GM12878 (cell line): ENCODE measurements at regions not wholly inside any gene's neighbourhood (a gene's known extent, or its start where the extent isn't known, plus 50 kb on each side); places are given as distances from the start of the nearest gene placed in this dataset.

Experiments
- ATAC-seq: fragments of 200-7000 bp; cut with Tn5 transposase; 3 replicates; pipeline ENCODE4 v1.9.1; 2020; ENCODE audit warnings: mild to moderate bottlenecking, moderate library complexity
- BruUV-seq: library from RNA; stranded (reverse); fragments of 400-500 nt; replicated peaks from 2 replicates; lab custom pipeline; 2021; lab: Mats Ljungman, UMichigan
- CTCF ChIA-PET: fragments of 300-600 bp; sonication (Branson Sonifier 250); formaldehyde crosslinking; extraction: SDS; loops from one replicate; lab custom pipeline; 2021; ENCODE audit warnings: inconsistent platforms; lab: Yijun Ruan, JAX
- POLR2A ChIA-PET: fragments of 350-600 bp; formaldehyde crosslinking; extraction: SDS; loops from one replicate; lab custom pipeline; 2021; ENCODE audit warnings: inconsistent platforms; lab: Charles Lee
- RAD21 ChIA-PET: fragments of 300-600 bp; sonication (Branson Sonifier 250); formaldehyde crosslinking; loops from one replicate; lab custom pipeline; 2023; ENCODE audit warnings: antibody characterized with exemption; ENCODE audit not compliant: unreplicated experiment; lab: Charles Lee
- SMC1A ChIA-PET: fragments of 300-600 bp; sonication (Branson Sonifier 250); formaldehyde crosslinking; loops from one replicate; lab custom pipeline; 2023; ENCODE audit not compliant: unreplicated experiment, uncharacterized antibody; lab: Charles Lee
- DNase-seq: peaks from one replicate; pipeline ENCODE4 v3.0.0-alpha.2; 2011; ENCODE audit warnings: low read depth, low spot score
- FAIRE-seq: peaks from 3 replicates; lab custom pipeline; 2011; peaks lifted over from hg19 to GRCh38; lab: Jason Lieb, UNC
- H2AFZ ChIP-seq: 2 replicates; pipeline ENCODE4 v1.6.0; 2011; ENCODE audit warnings: low read depth, low read length, control low read depth; ENCODE audit not compliant: control insufficient read depth
- H3K27ac ChIP-seq: 2 replicates; pipeline ENCODE4 v1.5.1; 2011; ENCODE audit warnings: control low read depth; ENCODE audit not compliant: control insufficient read depth, insufficient read depth
- H3K27me3 ChIP-seq, 2 experiments: replicated peaks in 1 of 2; 2 replicates each; pipeline versions ENCODE4 v1.6.0 to v1.6.1; 2011; ENCODE audit warnings: low read length in 1 of 2; ENCODE audit not compliant: control insufficient read depth in 2 of 2, insufficient read depth in 2 of 2
- H3K36me3 ChIP-seq, 2 experiments: 2 replicates each; pipeline ENCODE4 v1.5.1; 2011; ENCODE audit warnings: low read length in 1 of 2; ENCODE audit not compliant: control insufficient read depth in 2 of 2, insufficient read depth in 2 of 2
- H3K4me1 ChIP-seq: 2 replicates; pipeline ENCODE4 v1.6.1; 2011; ENCODE audit warnings: mild to moderate bottlenecking, low read length, moderate library complexity, mixed read lengths; ENCODE audit not compliant: control insufficient read depth, insufficient read depth
- H3K4me2 ChIP-seq: 2 replicates; pipeline ENCODE4 v1.6.0; 2011; ENCODE audit warnings: control low read depth; ENCODE audit not compliant: control insufficient read depth, insufficient read depth
- H3K4me3 ChIP-seq: fragments of 200-600 bp; sonication (generic); 2 replicates; pipeline ENCODE4 v1.5.1; 2016
- H3K79me2 ChIP-seq: 2 replicates; pipeline ENCODE4 v1.6.0; 2011; ENCODE audit warnings: low read length; ENCODE audit not compliant: control insufficient read depth, insufficient read depth
- H3K9ac ChIP-seq: 2 replicates; pipeline ENCODE4 v1.8.0; 2011; ENCODE audit warnings: low read length, control low read depth, mixed read lengths; ENCODE audit not compliant: control insufficient read depth, insufficient read depth
- H3K9me3 ChIP-seq: replicated peaks from 3 replicates; pipeline ENCODE4 v1.5.1; 2011; ENCODE audit warnings: mild to moderate bottlenecking, low read length; ENCODE audit not compliant: control insufficient read depth, insufficient read depth
- H4K20me1 ChIP-seq: 2 replicates; pipeline ENCODE4 v1.6.0; 2011; ENCODE audit not compliant: control insufficient read depth, insufficient read depth
- ATF7 ChIP-seq: fragments of 450-650 bp; IDR thresholded peaks from 2 replicates; pipeline ENCODE4 v1.6.1; 2016; ENCODE audit warnings: low read depth, mild to moderate bottlenecking
- CHD1 ChIP-seq: IDR thresholded peaks from 2 replicates; pipeline ENCODE4 v1.6.1; 2012; ENCODE audit warnings: low read depth, low read length, improper control_type of control experiment
- ELK1 ChIP-seq: IDR thresholded peaks from 2 replicates; pipeline ENCODE4 v1.6.1; 2012; ENCODE audit warnings: low read depth, low read length, improper control_type of control experiment
- ETV6 ChIP-seq, 2 experiments: fragments of 450-650 bp in 1 of 2; IDR thresholded peaks in 1 of 2; conservative IDR thresholded peaks in 1 of 2; 2 replicates each; pipeline ENCODE4 v1.6.1; 2014; ENCODE audit warnings: antibody characterized with exemption in 1 of 2, borderline replicate concordance in 1 of 2, low read depth in 1 of 2, mild to moderate bottlenecking in 1 of 2, moderate library complexity in 1 of 2
- KLF5 ChIP-seq: fragments of 450-650 bp; IDR thresholded peaks from 2 replicates; pipeline ENCODE4 v1.6.1; 2014; ENCODE audit warnings: mild to moderate bottlenecking; ENCODE audit not compliant: partially characterized antibody
- NFXL1 ChIP-seq: fragments of 450-650 bp; IDR thresholded peaks from 2 replicates; pipeline ENCODE4 v1.6.1; 2017; ENCODE audit warnings: antibody characterized with exemption, mild to moderate bottlenecking, borderline replicate concordance
- NFYA ChIP-seq: IDR thresholded peaks from 2 replicates; pipeline ENCODE4 v1.6.1; 2011; ENCODE audit warnings: low read depth, mild to moderate bottlenecking, low read length, improper control_type of control experiment, borderline replicate concordance
- NKRF ChIP-seq: fragments of 450-650 bp; conservative IDR thresholded peaks from 2 replicates; pipeline ENCODE4 v1.6.1; 2017; ENCODE audit warnings: mild to moderate bottlenecking, moderate library complexity
- PRDM15 ChIP-seq: fragments of 450-650 bp; formaldehyde crosslinking; IDR thresholded peaks from 2 replicates; pipeline ENCODE4 v1.4.0; 2020; ENCODE audit warnings: mild to moderate bottlenecking, moderate library complexity
- RAD21 ChIP-seq: IDR thresholded peaks from 2 replicates; pipeline ENCODE4 v1.6.1; 2011; ENCODE audit warnings: mild to moderate bottlenecking, low read depth, low read length, moderate library complexity; ENCODE audit not compliant: insufficient read depth
- RBBP5 ChIP-seq: fragments of 200-600 bp; sonication (generic); conservative IDR thresholded peaks from 2 replicates; pipeline ENCODE4 v1.6.1; 2016
- SIN3A ChIP-seq: IDR thresholded peaks from 2 replicates; pipeline ENCODE4 v1.6.1; 2012; ENCODE audit warnings: low read depth, low read length, improper control_type of control experiment
- WGBS: methylation state at CpG from one replicate; pipeline ENCODE4 v1.1.6; 2016; ENCODE audit warnings: low lambda C conversion rate; ENCODE audit not compliant: insufficient replicate concordance, insufficient coverage; ENCODE audit errors: missing lambda C conversion rate; 5-methylcytosine and 5-hydroxymethylcytosine counted together
- in situ Hi-C: fragments of 300-500 bp; cut with MboI; formaldehyde crosslinking; loops from 9 replicates; pipeline ENCODE4 v1.14.3; 2018; ENCODE audit warnings: mixed read lengths
- intact Hi-C: fragments of 100-400 bp; cut with micrococcal nuclease; formaldehyde crosslinking; loops from one replicate; pipeline ENCODE4 v1.14.2; 2022; ENCODE audit not compliant: unreplicated experiment

GRCh38 chr10:2212244-2212834 lies 475.0 kb upstream of the ADARB2 start:
- Histone ChIP-seq H3K4me2 (no peak overlapping the region), H3K4me1 (no peaks in the 10 kb centered on the region), H3K79me2 (no peaks in the 10 kb centered on the region), H3K4me3 (no peak overlapping the region), H3K27me3 (no peaks in the 10 kb centered on the region; a peak in 1 of 4 replicates), H3K27ac (no peak overlapping the region), H4K20me1 (no peaks in the 10 kb centered on the region), H3K36me3 (no peaks in the 10 kb centered on the region), H3K9ac (no peak overlapping the region), H2AFZ (no peak overlapping the region), H3K9me3 (no peaks in the 10 kb centered on the region)
- intact Hi-C loops, result no loop called here
- DNase-seq (no peak), FAIRE-seq (no peak), ATAC-seq (no peak)
- in situ Hi-C loops, result no loop called here
- TF ChIP-seq PRDM15, result no peak
- TF ChIP-seq ATF7, result no peak
- no peak for TF ChIP-seq ELK1
- TF ChIP-seq SIN3A, result no peak
- TF ChIP-seq NFYA, result no peak
- TF ChIP-seq NFXL1, result no peak
- no peak for TF ChIP-seq RAD21
- TF ChIP-seq KLF5, result no peak
- TF ChIP-seq NKRF, result no peak
- no peak for TF ChIP-seq CHD1
- no peak for TF ChIP-seq RBBP5
- no peak for TF ChIP-seq ETV6 (conservative IDR thresholded peaks at IDR 0.05 in 1 of 2, IDR thresholded peaks at IDR 0.05 in 1 of 2; ENCODE audit: borderline replicate concordance in 1 of 2, low read depth in 1 of 2)
- CTCF ChIA-PET, result interaction anchor here (0.5 kb wide), 1 partner anchor 13 kb away, joined by 3 read pairs; no protein-coding TSS in a partner anchor
- POLR2A ChIA-PET, result no interaction called here
- SMC1A ChIA-PET, result no interaction called here
- BruUV-seq, result no TSS peak
- RAD21 ChIA-PET, result no interaction called here
- 53% methylated on average over 11 of the region's 11 CpGs for WGBS
